Heart left ventricle (tissue), 13 donors: ENCODE measurements at regions not wholly inside any gene's neighbourhood (a gene's known extent, or its start where the extent isn't known, plus 50 kb on each side); places are given as distances from the start of the nearest gene placed in this dataset.

Experiments used
- POLR2A ChIP-seq, 2 donors: fragments of 450-650 bp; IDR thresholded peaks; one replicate each; pipeline ENCODE4 v1.6.1; 2017; ENCODE audit warnings: antibody characterized with exemption in 2 of 2, mild to moderate bottlenecking in 2 of 2, moderate library complexity in 2 of 2
- TF ChIP-seq, protein P1 (sequence below), 12 donors: fragments of 200-600 bp; sonication (generic) in 4 of 12; IDR thresholded peaks; one replicate each; pipeline versions ENCODE4 v1.5.0 to v1.8.0; 2018 to 2022; ENCODE audit warnings: antibody characterized with exemption in 12 of 12, mild to moderate bottlenecking in 5 of 12
- donor health status: ischemic (EF 13 %, LVEDD 7.1; RV severe dilation, severe dysfunction).
- donor health status: DM: no; HTN: yes; CAD: no.
- donor health status: DM: no; HTN: no; CAD: no.
- donor health status: ischemic (EF 25% LVEDD 6.9; RV normal size, moderate dysfunction).
- donor health status: ischemic (EF 25% LVEDD 5.7; RV mildly dilated, moderate dysfunction).
- donor health status: ischemic (EF 35%, LVEDD 5.7; RV mildly dilated, moderate dysfunction).
- donor health status: nonischemic (EF 11% LVEDD 7.7; RV severe dilation, severe dysfunction).
- donor health status: DM: yes; HTN: yes; CAD: no.
- donor health status: PGD.
- donor health status: ischemic (EF 29% LVEDD 5.4; RV normal size, mild dysfunction).
- donor health status: nonischemic (EF 23%, LVEDD 6.1; RV moderate dilation, normal function).

- TF ChIP-seq POLR2A (IDR thresholded peaks at IDR 0.05), result no peak
- TF ChIP-seq, protein P1, sequence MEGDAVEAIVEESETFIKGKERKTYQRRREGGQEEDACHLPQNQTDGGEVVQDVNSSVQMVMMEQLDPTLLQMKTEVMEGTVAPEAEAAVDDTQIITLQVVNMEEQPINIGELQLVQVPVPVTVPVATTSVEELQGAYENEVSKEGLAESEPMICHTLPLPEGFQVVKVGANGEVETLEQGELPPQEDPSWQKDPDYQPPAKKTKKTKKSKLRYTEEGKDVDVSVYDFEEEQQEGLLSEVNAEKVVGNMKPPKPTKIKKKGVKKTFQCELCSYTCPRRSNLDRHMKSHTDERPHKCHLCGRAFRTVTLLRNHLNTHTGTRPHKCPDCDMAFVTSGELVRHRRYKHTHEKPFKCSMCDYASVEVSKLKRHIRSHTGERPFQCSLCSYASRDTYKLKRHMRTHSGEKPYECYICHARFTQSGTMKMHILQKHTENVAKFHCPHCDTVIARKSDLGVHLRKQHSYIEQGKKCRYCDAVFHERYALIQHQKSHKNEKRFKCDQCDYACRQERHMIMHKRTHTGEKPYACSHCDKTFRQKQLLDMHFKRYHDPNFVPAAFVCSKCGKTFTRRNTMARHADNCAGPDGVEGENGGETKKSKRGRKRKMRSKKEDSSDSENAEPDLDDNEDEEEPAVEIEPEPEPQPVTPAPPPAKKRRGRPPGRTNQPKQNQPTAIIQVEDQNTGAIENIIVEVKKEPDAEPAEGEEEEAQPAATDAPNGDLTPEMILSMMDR (IDR thresholded peaks at IDR 0.05), result no peak
Observed at GRCh38 chr11:69976794-69977193, 101.3 kb upstream of the ANO1 start.
